Right forelimb (tissue), 1 donor: ENCODE measurements at regions not wholly inside any gene's neighbourhood (a gene's known extent, or its start where the extent isn't known, plus 50 kb on each side); places are given as distances from the start of the nearest gene placed in this dataset.
"Not testable (repeated sequence)": the region's sequence is repeated elsewhere in the genome, so short reads cannot be mapped to it uniquely, and the experiment has no call there.

Source experiments
- DNase-seq: peaks from one replicate; pipeline ENCODE4 v3.0.0-alpha.2; 2018

GRCh38 chr1:78301141-78301540 is 189.6 kb upstream of the PTGFR start:
- no peak for DNase-seq

GRCh38 chr1:78303620-78304019 is 187.2 kb upstream of the PTGFR start:
- DNase-seq: no peak

- DNase-seq: no peak
Measured at GRCh38 chr1:78304341-78304740, 186.4 kb upstream of the PTGFR start.

DNA sequence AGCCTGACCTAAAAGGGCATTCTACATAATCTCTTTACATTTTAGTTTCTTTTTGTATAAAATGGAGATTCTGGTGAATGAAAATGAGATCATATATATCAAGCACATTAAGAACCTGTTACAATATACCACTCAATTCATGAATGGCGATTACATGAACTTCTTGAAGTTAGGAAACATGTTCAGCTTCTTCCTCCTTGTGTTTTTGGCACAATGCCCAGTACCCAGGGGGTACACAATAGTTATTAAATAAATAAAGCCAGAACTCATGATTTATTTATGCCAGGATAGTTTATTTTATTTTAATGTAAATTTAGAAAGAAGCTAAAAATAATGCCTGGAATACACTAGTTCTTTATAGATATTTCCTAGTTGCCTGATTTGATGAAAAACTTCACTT is 186.0 kb upstream of the PTGFR start:
- no peak for DNase-seq

- DNase-seq: not testable (repeated sequence)
Measured at GRCh38 chr1:78310261-78310660, 180.5 kb upstream of the PTGFR start.

GRCh38 chr1:78318011-78318410 is 172.8 kb upstream of the PTGFR start:
- DNase-seq: no peak

DNA sequence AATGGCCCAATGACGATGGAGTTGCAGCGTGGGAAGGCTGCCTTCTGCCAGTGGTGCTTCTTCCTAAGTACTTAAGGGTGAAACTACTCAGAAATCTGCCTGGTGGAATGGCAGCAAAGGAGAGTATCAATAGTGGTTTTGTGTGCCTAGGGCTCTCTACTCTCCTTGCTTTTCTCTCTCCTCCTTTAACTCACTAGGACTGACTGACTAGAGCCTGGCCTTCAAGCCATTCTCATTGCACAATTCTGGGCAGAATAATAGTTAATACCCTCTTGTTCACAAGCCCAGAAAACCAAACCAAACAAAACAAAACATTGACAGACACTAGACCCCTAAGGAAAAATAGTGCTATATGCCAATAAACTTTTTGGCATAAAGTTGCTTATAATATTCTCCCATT is 171.2 kb upstream of the PTGFR start:
- DNase-seq: no peak

GRCh38 chr1:78322928-78323680 is 167.7 kb upstream of the PTGFR start:
- DNase-seq: no peak

- DNase-seq: no peak
Measured at GRCh38 chr1:78325293-78325692, 165.5 kb upstream of the PTGFR start.

GRCh38 chr1:78329475-78329874 is 161.3 kb upstream of the PTGFR start:
- no peak for DNase-seq

DNA sequence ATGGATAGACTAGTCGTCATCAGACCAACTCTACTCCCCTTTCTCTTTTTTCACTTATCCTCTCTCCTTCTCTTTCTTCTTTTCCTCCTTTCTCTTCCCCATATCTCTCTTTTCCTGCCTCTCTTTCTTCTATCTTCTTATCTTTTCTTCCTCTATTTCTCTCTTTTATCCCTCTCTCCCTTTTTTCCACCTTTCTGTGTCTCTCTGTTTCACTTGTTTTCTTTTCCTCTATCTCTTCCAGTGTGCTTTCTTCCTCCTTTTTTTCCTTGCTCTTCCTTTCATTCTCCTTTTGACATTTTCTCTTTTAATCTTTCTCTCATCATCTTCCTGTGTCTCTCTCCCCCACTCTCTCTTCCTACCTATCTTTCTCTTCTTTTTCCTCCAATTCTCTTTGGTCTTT is 159.0 kb upstream of the PTGFR start:
- DNase-seq: no peak

DNA sequence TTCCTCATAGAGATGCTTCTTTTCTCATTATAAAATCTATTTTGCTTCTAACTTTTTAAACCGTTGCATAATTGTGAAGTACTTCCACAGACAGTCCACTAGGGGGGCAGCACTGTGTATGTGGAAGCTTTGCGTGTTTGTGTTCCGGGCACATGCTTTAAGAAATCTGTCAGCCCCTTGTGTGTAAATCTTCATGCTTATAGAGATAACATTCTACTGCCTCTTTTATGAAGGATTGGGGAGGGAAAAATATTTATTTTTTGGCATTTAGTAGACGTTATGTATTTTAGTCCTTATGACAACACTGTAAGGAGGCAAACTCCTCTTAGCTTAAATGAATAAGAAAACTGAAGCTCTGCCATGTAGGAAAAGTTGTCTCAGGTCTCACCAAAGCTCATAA is 157.3 kb upstream of the PTGFR start:
- DNase-seq: no peak

DNA sequence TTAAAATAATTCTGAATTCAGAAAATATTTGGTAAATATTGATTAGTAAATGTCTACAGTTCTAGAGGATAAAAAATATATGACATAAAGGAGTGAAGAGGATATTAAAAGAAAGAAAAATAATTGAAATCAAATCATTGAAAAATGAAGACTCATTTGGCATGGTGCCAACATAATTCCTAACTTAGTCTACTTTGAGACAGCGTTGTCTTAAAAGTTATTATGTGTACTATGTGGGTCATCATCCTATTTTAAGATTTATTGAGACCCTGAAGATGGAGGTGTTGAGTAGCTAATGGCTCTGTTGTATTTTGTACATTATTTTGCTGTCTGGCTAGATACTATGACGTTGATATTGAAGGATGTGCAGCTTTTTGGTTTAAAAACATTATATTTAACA is 156.7 kb upstream of the PTGFR start:
- DNase-seq: no peak

- no peak for DNase-seq
Measured at GRCh38 chr1:78334952-78335351, 155.8 kb upstream of the PTGFR start.

DNA sequence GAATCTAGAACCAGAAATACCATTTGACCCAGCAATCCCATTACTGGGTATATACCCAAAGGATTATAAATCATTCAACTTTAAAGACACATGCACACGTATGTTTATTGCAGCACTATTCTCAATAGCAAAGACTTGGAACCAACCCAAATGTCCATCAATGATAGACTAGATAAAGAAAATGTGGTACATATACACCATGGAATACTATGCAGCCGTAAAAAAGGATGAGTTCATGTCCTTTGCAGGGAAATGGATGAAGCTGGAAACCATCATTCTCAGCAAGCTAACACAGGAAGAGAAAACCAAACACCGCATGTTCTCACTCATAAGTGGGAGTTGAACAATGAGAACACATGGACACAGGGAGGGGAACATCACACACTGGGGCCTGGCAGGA is 154.0 kb upstream of the PTGFR start:
- not testable (repeated sequence) for DNase-seq

GRCh38 chr1:78339490-78339889 is 151.3 kb upstream of the PTGFR start:
- no peak for DNase-seq

- DNase-seq: no peak
Measured at GRCh38 chr1:78340006-78340405, 150.8 kb upstream of the PTGFR start.

DNA sequence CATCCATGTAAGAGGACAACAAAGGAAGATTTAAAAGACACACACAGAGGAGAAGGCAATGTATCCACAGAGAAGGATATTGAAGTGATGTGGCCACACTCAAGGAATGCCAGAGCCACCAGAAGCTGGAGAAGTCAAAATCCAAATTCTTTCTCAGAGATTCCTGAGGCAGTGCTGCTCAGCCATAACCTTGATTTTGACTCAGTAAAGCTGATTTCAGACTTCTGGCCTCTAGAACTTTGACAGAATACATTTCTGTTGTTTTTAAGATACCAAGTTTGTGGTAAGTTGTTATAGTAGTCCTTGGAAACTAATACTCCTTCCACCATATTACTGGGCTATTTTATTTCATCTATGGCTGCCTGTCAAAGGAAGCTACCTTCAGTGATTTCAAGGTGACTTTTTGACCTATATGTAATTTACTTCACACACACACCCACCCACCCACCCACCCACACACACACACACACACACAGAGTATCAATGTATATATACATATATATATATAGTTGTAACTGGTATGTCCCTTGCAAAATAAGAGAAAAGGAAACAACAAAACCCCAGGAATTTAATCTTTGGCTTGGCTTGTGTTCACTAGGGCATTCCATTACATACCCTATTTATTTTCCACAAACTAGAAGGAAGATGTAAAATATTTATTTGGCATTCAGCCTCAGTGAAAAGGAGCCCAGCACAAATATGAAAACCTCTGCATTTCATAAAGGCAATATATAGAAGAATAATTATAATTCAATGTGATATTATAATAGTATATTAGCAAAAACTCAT is 142.1 kb upstream of the PTGFR start:
- no peak for DNase-seq

DNA sequence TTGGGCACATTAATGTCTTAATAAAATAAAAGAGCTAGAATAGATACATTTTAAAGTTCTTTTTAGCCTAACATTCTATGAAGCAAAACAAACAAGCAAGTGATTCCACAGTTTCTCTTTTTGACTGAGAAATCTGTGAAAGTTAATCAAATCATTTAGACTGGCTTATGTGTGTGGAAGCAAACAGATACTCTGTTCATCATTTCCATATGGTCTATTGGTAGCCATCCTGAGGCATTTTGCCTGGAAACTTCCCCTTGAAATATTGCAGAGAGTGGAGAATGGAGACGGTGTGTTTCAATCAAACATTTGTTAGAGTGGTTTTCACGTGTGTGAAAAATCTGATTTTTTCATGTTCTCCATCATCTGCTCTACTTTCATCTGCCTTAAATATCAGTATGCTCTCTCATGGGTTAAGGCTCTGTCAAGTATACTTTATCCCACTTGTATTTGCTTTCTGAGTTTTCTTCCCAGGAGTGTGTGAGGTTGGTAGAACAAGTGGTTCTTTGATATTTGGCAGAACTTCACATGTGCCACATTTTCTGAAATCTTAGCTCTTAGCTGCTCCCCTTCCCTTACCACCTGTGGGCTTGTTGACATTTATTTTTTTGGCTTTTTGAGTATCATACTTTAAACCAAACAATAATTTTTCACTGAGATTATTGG is 139.1 kb upstream of the PTGFR start:
- no peak for DNase-seq

DNA sequence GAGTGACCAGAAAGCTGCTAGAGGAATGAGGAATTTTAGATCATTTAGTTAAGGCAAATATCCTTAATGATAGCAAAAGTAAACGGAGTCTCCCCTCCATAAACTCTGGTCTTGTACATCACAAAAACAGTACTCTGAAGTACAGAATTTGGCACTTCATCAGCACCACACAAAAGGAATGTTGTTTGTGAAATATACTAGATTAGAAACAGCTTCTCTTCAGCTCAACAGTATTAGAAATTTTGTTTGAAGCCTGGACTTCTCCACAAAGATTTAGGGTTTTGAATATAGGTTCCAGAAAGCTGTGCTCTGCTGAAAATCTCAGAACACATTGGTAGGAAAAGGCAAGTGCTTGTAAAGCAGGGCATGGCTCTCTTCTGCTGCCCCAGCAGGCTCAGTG is 135.1 kb upstream of the PTGFR start:
- DNase-seq: no peak

DNA sequence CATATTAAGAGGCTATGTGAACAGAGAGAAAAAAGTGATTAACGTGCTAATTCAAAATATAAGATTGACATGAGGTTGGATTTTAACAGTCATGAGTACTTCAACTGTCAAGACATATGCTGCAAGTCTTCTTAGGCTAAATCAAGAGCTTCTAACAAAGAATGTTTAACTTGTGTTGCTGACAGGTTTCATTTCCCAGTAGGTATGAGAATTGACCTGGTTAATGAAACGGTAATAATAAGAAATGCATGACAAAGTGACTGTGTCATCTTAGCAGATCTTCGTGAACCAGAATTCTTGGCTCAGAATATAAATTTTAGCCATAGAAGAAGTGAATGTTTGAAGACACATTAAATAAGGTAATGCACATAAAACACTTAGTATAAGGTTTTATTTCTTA is 132.6 kb upstream of the PTGFR start:
- no peak for DNase-seq

DNA sequence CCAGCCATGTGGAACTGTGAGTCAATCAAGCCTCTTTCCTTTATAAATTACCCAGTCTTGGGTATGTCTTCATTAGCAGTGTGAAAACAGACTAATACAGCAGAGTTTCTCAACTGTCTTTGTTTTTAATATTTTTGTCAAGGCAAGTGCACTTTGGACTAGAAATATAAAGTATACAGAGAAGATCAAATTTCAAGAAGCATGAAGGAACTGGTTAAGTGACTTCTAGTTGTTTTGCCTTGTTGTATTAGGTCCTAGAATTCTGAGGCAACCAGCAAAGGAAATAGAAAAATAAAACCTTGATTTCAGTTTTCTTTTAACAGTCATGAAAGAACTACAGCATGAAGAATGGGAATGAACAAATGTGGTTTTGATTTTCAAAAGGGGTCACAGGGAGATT is 131.1 kb upstream of the PTGFR start:
- no peak for DNase-seq

GRCh38 chr1:78360584-78360983 is 130.2 kb upstream of the PTGFR start:
- no peak for DNase-seq

- DNase-seq: no peak
Measured at GRCh38 chr1:78367700-78368099, 123.1 kb upstream of the PTGFR start.
